ENCODE measurements at regions not wholly inside any gene's neighbourhood (a gene's known extent, or its start where the extent isn't known, plus 50 kb on each side); places are given as distances from the start of the nearest gene placed in this dataset.
A peak's percentile ranks its signal among the peaks of the same experiment; 100 is the strongest.

- H3K9me3 ChIP-seq (ENCODE audit: control insufficient read depth in 4 of 4, low read length in 3 of 4) = no peaks in the 10 kb centered on the region
- no peaks in the 10 kb centered on the region for H3K27me3 ChIP-seq (ENCODE audit: control insufficient read depth in 4 of 4, insufficient read depth in 4 of 4, low read length in 3 of 4)
- no peaks in the 10 kb centered on the region for H3K36me3 ChIP-seq (ENCODE audit: control insufficient read depth in 4 of 4, insufficient read depth in 3 of 4, low read depth in 1 of 4, low read length in 3 of 4)
- 44% methylated on average over 12 of the region's 12 CpGs for WGBS
- no peak for TF ChIP-seq FOXA1 (IDR thresholded peaks at IDR 0.05)
- TF ChIP-seq CTCF (IDR thresholded peaks at IDR 0.05; ENCODE audit: low read depth, low read length, missing input control) = no peak
- no peak for TF ChIP-seq FOXA2 (IDR thresholded peaks at IDR 0.05)
- no peak for TF ChIP-seq SP1 (IDR thresholded peaks at IDR 0.05)
- no peak for TF ChIP-seq REST (IDR thresholded peaks at IDR 0.05)
- H3K9ac ChIP-seq (ENCODE audit: low read depth in 1 of 2, low read length in 2 of 2) = no peak overlapping the region
- no peak for DNase-seq (ENCODE audit: low spot score)
- peaks cover 0 to 2% (median 0%) of the 10 kb centered on the region in 4 donors for H3K4me1 ChIP-seq (ENCODE audit: control insufficient read depth in 4 of 4, insufficient read depth in 4 of 4, low read length in 3 of 4)
- peak overlapping the region in 1 of 2 donors; percentile 12 for H3K27ac ChIP-seq (ENCODE audit: low read depth in 1 of 2, low read length in 2 of 2)
- H3K4me3 ChIP-seq (ENCODE audit: low read depth in 1 of 3, low read length in 3 of 3) = no peak overlapping the region
These were observed 130.3 kb upstream of the FUT8 start for GRCh38 chr14:65281991-65282895.

- TF ChIP-seq YY1 (IDR thresholded peaks at IDR 0.05) (no peak), SP1 (IDR thresholded peaks at IDR 0.05) (no peak), REST (IDR thresholded peaks at IDR 0.05) (no peak), NR2F2 (IDR thresholded peaks at IDR 0.05) (no peak), HNF4A (conservative IDR thresholded peaks at IDR 0.05) (no peak), TAF1 (conservative IDR thresholded peaks at IDR 0.05) (no peak), ATF3 (IDR thresholded peaks at IDR 0.05) (no peak), EGR1 (IDR thresholded peaks at IDR 0.05; ENCODE audit: low read depth in 2 of 2) (no peak), JUND (IDR thresholded peaks at IDR 0.05) (no peak)
- H3K27ac ChIP-seq (ENCODE audit: low read depth in 1 of 2, low read length in 2 of 2) = no peak overlapping the region
- H3K27me3 ChIP-seq (ENCODE audit: control insufficient read depth in 4 of 4, insufficient read depth in 4 of 4, low read length in 3 of 4) = no peaks in the 10 kb centered on the region
- 86% methylated on average over 3 of the region's 3 CpGs for WGBS
- H3K4me1 ChIP-seq (ENCODE audit: control insufficient read depth in 4 of 4, insufficient read depth in 4 of 4, low read length in 3 of 4) = peaks cover 0 to 2% (median 0%) of the 10 kb centered on the region in 4 donors
- no peak overlapping the region for H3K4me3 ChIP-seq (ENCODE audit: low read depth in 1 of 3, low read length in 3 of 3)
- no peak for DNase-seq (ENCODE audit: low spot score)
- no peak overlapping the region for H3K9ac ChIP-seq (ENCODE audit: low read depth in 1 of 2, low read length in 2 of 2)
- H3K36me3 ChIP-seq (ENCODE audit: control insufficient read depth in 4 of 4, insufficient read depth in 3 of 4, low read depth in 1 of 4, low read length in 3 of 4) = no peaks in the 10 kb centered on the region
- H3K9me3 ChIP-seq (ENCODE audit: control insufficient read depth in 4 of 4, low read length in 3 of 4) = no peaks in the 10 kb centered on the region
These were observed 129.7 kb upstream of the FUT8 start for GRCh38 chr14:65282896-65283253.
